ENCODE measurements at regions not wholly inside any gene's neighbourhood (a gene's known extent, or its start where the extent isn't known, plus 50 kb on each side); places are given as distances from the start of the nearest gene placed in this dataset.
A peak's percentile ranks its signal among the peaks of the same experiment; 100 is the strongest.
"Not testable (repeated sequence)": the region's sequence is repeated elsewhere in the genome, so short reads cannot be mapped to it uniquely, and the experiment has no call there.

DNA sequence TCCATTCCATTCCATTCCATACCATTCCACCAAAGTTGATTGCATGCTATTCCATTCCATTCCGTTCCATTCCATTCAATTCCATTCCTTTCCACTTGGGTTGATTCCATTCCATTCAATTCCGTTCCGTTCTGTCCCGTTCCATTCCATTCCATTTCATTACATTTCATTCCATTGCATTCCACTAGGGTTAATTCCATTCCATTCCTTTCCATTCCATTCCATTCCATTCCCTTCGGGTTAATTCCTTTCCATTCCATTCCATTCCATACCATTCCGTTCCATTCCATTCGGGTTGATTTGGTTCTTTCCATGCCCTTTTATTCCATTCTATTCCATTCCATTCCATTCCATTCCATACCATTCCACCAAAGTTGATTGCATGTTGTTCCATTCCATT, 131.9 kb downstream of the CWH43 start:
- DNase-seq (ENCODE audit: low read depth in 2 of 3, low spot score in 2 of 3), result not testable (repeated sequence)

GRCh38 chr4:49118379-49119212, 132.5 kb downstream of the CWH43 start:
- DNase-seq (ENCODE audit: low read depth in 2 of 3, low spot score in 2 of 3), result peak in 1 of 3 donors; percentile 27

GRCh38 chr4:49119345-49119744, 133.3 kb downstream of the CWH43 start:
- DNase-seq (ENCODE audit: low read depth in 2 of 3, low spot score in 2 of 3), result not testable (repeated sequence)

GRCh38 chr4:49120042-49120779, 134.1 kb downstream of the CWH43 start:
- DNase-seq (ENCODE audit: low read depth in 2 of 3, low spot score in 2 of 3), result peak in 1 of 3 donors; percentile 49

DNA sequence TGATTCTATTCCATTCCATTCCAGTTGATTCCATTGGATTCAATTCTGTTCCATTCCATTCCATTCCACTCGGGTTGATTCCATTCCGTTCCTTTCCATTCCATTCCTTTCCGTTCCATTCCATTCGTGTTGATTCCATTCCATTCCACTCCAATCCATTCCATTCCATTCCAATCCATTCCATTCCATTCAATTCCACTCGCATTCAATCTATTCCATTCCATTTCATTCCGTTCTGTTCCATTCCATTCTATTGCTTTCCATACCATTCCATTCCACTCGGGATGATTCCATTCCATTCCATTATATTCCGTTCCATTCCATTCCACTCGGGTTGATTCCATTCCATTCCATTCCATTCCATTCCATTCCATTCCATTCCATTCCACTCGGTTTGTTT, 134.7 kb downstream of the CWH43 start:
- peak in 1 of 3 donors; percentile 61 for DNase-seq (ENCODE audit: low read depth in 2 of 3, low spot score in 2 of 3)

GRCh38 chr4:49126443-49126842, 140.4 kb downstream of the CWH43 start:
- not testable (repeated sequence) for DNase-seq (ENCODE audit: low read depth in 2 of 3, low spot score in 2 of 3)

DNA sequence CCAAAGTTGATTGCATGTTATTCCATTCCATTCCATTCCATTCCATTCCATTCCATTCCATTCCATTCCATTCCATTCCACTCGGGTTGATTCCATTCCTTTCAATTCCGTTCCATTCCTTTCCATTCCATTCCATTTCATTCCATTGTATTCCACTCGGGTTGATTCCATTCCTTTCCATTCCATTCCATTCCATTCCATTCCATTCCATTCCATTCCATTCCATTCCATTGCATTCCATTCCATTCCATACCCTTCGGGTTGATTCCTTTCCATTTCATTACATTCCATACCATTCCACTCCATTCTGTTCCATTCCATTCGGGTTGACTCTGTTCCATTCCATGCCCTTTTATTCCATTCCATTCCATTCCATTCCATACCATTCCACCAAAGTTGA, 140.8 kb downstream of the CWH43 start:
- DNase-seq (ENCODE audit: low read depth in 2 of 3, low spot score in 2 of 3), result not testable (repeated sequence)

GRCh38 chr4:49129385-49129784, 143.3 kb downstream of the CWH43 start:
- not testable (repeated sequence) for DNase-seq (ENCODE audit: low read depth in 2 of 3, low spot score in 2 of 3)

GRCh38 chr4:49129870-49130269, 143.8 kb downstream of the CWH43 start:
- not testable (repeated sequence) for DNase-seq (ENCODE audit: low read depth in 2 of 3, low spot score in 2 of 3)

DNA sequence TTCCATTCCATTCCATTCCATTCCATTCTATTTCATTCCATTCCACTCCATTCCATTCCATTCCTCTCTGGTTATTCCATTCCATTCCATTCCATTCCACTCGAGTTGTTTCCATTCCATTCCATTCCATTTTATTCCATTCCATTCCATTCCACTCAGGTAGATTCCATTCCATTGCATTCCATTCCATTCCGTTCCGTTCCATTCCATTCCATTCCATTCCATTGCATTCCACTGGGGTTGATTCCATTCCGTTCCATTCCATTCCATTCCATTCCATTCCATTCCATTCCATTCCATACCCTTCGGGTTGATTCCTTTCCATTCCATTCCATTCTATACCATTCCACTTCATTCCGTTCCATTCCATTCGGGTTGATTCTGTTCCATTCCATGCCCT, 144.6 kb downstream of the CWH43 start:
- not testable (repeated sequence) for DNase-seq (ENCODE audit: low read depth in 2 of 3, low spot score in 2 of 3)

DNA sequence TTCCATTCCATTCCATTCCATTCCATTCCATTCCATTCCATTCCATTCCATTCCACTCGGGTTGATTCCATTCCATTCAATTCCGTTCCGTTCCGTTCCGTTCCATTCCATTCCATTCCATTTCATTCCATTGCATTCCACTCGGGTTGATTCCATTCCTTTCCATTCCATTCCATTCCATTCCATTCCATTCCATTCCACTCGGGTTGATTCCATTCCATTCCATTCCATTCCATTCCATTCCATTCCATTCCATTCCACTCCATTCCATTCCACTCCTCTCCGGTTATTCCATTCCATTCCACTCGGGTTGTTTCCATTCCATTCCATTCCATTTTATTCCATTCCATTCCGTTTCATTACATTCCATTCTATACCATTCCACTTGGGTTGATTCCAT, 151.0 kb downstream of the CWH43 start:
- not testable (repeated sequence) for DNase-seq (ENCODE audit: low read depth in 2 of 3, low spot score in 2 of 3)

- not testable (repeated sequence) for DNase-seq (ENCODE audit: low read depth in 2 of 3, low spot score in 2 of 3)
Measured at GRCh38 chr4:49137961-49138360, 151.9 kb downstream of the CWH43 start.

DNA sequence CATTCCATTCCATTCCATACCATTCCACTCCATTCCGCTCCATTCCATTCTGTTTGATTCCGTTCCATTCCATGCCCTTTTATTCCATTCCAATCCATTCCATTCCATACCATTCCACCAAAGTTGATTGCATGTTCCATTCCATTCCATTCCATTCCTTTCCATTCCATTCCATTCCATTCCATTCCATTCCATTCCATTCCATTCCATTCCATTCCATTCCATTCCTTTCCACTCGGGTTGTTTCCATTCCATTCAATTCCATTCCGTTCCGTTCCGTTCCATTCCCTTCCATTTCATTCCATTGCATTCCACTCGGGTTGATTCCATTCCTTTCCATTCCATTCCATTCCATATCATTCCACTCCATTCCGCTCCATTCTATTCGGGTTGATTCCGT, 152.7 kb downstream of the CWH43 start:
- not testable (repeated sequence) for DNase-seq (ENCODE audit: low read depth in 2 of 3, low spot score in 2 of 3)

DNA sequence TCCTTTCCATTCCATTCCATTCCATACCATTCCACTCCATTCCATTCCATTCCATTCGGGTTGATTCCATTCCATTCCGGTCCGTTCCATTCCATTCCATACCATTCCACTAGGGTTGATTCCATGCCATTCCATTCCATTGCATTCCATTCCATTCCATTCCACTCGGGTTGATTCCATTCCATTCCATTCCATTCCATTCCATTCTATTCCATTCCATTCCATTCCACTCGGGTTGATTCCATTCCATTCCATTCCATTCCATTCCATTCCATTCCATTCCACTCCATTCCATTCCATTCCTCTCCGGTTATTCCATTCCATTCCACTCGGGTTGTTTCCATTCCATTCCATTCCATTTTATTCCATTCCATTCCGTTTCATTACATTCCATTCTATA, 153.4 kb downstream of the CWH43 start:
- DNase-seq (ENCODE audit: low read depth in 2 of 3, low spot score in 2 of 3), result not testable (repeated sequence)

- DNase-seq (ENCODE audit: low read depth in 2 of 3, low spot score in 2 of 3), result not testable (repeated sequence)
Measured at GRCh38 chr4:49140351-49140750, 154.3 kb downstream of the CWH43 start.

- not testable (repeated sequence) for DNase-seq (ENCODE audit: low read depth in 2 of 3, low spot score in 2 of 3)
Measured at GRCh38 chr4:49141955-49142354, 155.9 kb downstream of the CWH43 start.

- not testable (repeated sequence) for DNase-seq (ENCODE audit: low read depth in 2 of 3, low spot score in 2 of 3)
Measured at GRCh38 chr4:49147143-49147542, 161.1 kb downstream of the CWH43 start.

- peak in 1 of 3 donors; percentile 2 for DNase-seq (ENCODE audit: low read depth in 2 of 3, low spot score in 2 of 3)
Measured at GRCh38 chr4:49147596-49147995, 161.5 kb downstream of the CWH43 start.

DNA sequence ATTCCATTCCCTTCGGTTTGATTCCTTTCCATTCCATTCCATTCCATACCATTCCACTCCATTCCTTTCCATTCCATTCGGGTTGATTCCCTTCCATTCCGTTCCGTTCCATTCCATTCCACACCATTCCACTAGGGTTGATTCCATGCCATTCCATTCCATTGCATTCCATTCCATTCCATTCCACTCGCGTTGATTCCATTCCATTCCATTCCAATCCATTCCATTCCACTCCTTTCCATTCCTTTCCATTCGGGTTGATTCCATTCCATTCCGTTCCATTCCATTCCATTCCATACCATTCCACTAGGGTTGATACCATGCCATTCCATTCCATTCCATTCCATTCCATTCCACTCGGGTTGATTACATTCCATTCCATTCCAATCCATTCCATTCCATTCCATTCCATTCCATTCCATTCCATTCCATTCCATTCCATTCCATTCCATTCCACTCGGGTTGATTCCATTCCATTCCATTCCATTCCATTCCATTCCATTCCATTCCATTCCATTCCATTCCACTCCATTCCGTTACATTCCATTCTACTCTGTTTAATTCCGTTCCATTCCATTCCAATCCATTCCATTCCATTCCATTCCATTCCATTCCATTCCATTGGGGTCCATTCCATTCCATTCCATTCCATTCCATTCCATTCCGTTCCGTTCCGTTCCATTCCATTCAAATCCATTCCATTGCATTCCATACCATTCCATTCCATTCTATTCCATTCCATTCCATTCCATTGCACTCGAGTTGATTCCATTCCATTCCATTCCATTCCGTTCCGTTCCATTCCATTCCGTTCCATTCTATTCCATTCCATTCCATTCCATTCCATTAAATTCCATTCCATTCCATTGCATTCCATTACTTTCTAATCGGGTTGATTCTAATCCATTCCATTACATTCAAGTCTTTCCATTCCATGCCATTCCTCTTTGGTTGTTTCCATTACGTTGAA, 163.2 kb downstream of the CWH43 start:
- DNase-seq (ENCODE audit: low read depth in 2 of 3, low spot score in 2 of 3), result peak; percentile 31 to 92 (median 67)

DNA sequence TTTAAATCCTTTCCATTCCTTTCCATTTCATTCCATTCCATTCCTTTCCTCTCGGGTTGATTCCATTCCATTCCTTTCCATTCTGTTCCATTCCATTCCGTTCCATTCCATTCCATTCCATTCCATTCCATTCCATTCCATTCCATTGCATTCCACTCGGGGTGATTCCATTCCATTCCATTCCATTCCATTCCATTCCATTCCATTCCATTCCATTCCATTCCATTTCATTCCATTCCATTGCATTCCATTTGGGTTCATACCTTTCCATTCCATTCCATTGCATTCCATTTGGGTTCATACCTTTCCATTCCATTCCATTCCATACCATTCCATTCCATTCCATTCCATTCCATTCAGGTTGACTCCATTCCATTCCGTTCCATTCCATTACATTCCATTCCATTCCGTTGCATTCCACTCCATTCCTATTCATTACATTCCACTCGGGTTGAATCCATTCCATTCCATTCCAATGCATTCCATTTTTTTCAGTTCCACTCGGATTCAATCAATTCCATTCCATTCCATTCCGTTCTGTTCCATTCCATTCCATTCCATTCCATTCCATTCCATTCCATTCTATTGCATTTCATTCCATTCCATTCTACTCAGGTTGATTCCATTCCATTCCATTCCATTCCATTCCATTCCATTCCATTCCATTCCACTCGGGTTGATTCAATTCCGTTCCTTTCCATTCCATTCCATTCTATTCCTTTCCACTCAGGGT, 164.4 kb downstream of the CWH43 start:
- DNase-seq (ENCODE audit: low read depth in 2 of 3, low spot score in 2 of 3), result peak in 1 of 3 donors; percentile 22
